GM23338 (cell line): ENCODE measurements at regions not wholly inside any gene's neighbourhood (a gene's known extent, or its start where the extent isn't known, plus 50 kb on each side); places are given as distances from the start of the nearest gene placed in this dataset.

ENCODE experiments used
- CREB1 ChIP-seq: fragments of 250-450 bp; sonication (Bioruptor Pico); IDR thresholded peaks from 2 replicates; pipeline ENCODE4 v1.5.0; 2020; ENCODE audit warnings: low read depth, mild to moderate bottlenecking, moderate library complexity
- CTCF ChIP-seq, 2 experiments: fragments of 200-600 bp in 1 of 2; sonication (generic) in 1 of 2; conservative IDR thresholded peaks; 2 replicates each; pipeline versions ENCODE4 v1.5.1 to v1.6.1; 2016 to 2017; ENCODE audit warnings: antibody characterized with exemption in 2 of 2, low read depth in 2 of 2, mild to moderate bottlenecking in 2 of 2, moderate library complexity in 1 of 2
- EZH2 ChIP-seq: fragments of 200-600 bp; sonication (generic); IDR thresholded peaks from one replicate; pipeline ENCODE4 v1.8.0; 2017; ENCODE audit warnings: antibody characterized with exemption, mild to moderate bottlenecking, low read depth; ENCODE audit not compliant: unreplicated experiment
- EZH2phosphoT487 ChIP-seq: fragments of 200-600 bp; sonication (generic); IDR thresholded peaks from one replicate; pipeline ENCODE4 v1.8.1; 2018; ENCODE audit warnings: antibody characterized with exemption; ENCODE audit not compliant: unreplicated experiment
- POLR2AphosphoS5 ChIP-seq: IDR thresholded peaks from 2 replicates; pipeline ENCODE4 v1.6.1; 2016; ENCODE audit warnings: antibody characterized with exemption, low read depth
- REST ChIP-seq: IDR thresholded peaks from one replicate; pipeline ENCODE4 v1.6.1; 2018; ENCODE audit warnings: antibody characterized with exemption; ENCODE audit not compliant: unreplicated experiment

GRCh38 chr11:33558097-33558496, 142.5 kb downstream of the C11orf91 start:
- TF ChIP-seq EZH2 (no peak), CTCF (conservative IDR thresholded peaks at IDR 0.05; ENCODE audit: low read depth in 2 of 2) (no peak), POLR2AphosphoS5 (no peak), EZH2phosphoT487 (no peak), CREB1 (CRISPR knock-in tag) (no peak), REST (no peak)
